Neural crest cell (in vitro differentiated cells): ENCODE measurements at regions not wholly inside any gene's neighbourhood (a gene's known extent, or its start where the extent isn't known, plus 50 kb on each side); places are given as distances from the start of the nearest gene placed in this dataset.
"Not testable (repeated sequence)": the region's sequence is repeated elsewhere in the genome, so short reads cannot be mapped to it uniquely, and the experiment has no call there.

ENCODE experiments used
- DNase-seq: peaks from one replicate; pipeline ENCODE4 v3.0.0; 2021; ENCODE audit warnings: low read depth, mixed read lengths, low spot score
- H3K27ac Mint-ChIP-seq: one replicate; pipeline ENCODE4 v1.8.0; 2021; ENCODE audit warnings: mild to moderate bottlenecking, mixed read lengths; ENCODE audit not compliant: unreplicated experiment
- H3K27me3 Mint-ChIP-seq: 2 replicates; pipeline ENCODE4 v1.8.0; 2021; ENCODE audit warnings: low read depth, mild to moderate bottlenecking, mixed read lengths
- H3K36me3 Mint-ChIP-seq: 2 replicates; pipeline ENCODE4 v1.8.0; 2021; ENCODE audit warnings: low read depth, mild to moderate bottlenecking, mixed read lengths
- H3K4me1 Mint-ChIP-seq: 2 replicates; pipeline ENCODE4 v1.8.0; 2021; ENCODE audit warnings: mixed read lengths
- H3K4me3 Mint-ChIP-seq: one replicate; pipeline ENCODE4 v1.8.0; 2021; ENCODE audit warnings: mild to moderate bottlenecking, mixed read lengths
- H3K9me3 Mint-ChIP-seq: 2 replicates; pipeline ENCODE4 v1.8.0; 2021; ENCODE audit warnings: mixed read lengths
- CTCF ChIP-seq: fragments of 200-600 bp; sonication (generic); conservative IDR thresholded peaks from 2 replicates; pipeline ENCODE4 v1.5.0; 2021; ENCODE audit warnings: antibody characterized with exemption, mild to moderate bottlenecking

DNA sequence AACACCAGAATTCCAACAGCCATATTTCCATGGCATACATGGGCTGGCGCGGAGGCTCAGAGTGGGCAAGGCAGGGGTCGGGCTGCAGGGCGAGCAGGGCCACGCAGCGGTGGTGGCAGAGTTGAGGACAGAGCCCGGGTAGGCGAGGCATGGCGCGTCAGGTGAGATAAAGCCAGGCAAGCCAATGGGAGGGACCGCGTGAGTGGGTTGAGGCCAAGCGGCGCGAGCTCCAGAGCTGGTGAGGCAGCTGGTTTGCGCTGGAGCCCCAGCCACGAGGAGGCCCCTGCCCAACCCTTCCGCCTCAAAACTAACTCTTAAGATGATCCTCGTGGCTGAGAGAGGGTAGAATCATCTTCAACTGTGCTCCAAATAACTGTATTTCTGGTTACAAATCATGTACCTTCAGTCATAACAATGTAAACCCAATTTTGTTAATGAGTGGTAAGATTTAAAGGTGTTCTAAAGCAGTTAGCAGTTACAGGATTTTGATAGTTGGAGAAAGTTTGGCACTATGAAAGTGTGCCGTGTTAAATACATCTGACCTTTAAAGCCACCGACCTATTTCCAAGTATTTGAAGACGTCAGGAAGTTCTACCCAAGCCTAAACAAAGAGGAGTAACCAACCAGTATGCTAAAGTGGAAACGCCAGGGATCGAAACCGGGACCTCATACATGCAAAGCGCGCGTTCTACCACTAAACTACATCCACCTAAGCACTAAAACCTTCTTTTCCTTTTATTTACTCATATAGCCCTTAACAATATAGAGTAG is 107.9 kb downstream of the GPX5 start:
- no peak for TF ChIP-seq CTCF
- Mint-ChIP-seq H3K4me3 (peak overlapping the region; percentile 91), H3K9me3 (no peaks in the 10 kb centered on the region), H3K36me3 (no peaks in the 10 kb centered on the region), H3K4me1 (peaks cover 20% of the 10 kb centered on the region), H3K27ac (no peak overlapping the region), H3K27me3 (peaks cover 26% of the 10 kb centered on the region)
- no peak for DNase-seq

- Mint-ChIP-seq H3K27ac (no peak overlapping the region), H3K4me1 (peaks cover 20% of the 10 kb centered on the region), H3K36me3 (no peaks in the 10 kb centered on the region), H3K4me3 (peak overlapping the region; percentile 91), H3K27me3 (peaks cover 30% of the 10 kb centered on the region), H3K9me3 (no peaks in the 10 kb centered on the region)
- no peak for TF ChIP-seq CTCF
- DNase-seq: no peak
Observed at GRCh38 chr6:28634411-28634760, 108.7 kb downstream of the GPX5 start.

DNA sequence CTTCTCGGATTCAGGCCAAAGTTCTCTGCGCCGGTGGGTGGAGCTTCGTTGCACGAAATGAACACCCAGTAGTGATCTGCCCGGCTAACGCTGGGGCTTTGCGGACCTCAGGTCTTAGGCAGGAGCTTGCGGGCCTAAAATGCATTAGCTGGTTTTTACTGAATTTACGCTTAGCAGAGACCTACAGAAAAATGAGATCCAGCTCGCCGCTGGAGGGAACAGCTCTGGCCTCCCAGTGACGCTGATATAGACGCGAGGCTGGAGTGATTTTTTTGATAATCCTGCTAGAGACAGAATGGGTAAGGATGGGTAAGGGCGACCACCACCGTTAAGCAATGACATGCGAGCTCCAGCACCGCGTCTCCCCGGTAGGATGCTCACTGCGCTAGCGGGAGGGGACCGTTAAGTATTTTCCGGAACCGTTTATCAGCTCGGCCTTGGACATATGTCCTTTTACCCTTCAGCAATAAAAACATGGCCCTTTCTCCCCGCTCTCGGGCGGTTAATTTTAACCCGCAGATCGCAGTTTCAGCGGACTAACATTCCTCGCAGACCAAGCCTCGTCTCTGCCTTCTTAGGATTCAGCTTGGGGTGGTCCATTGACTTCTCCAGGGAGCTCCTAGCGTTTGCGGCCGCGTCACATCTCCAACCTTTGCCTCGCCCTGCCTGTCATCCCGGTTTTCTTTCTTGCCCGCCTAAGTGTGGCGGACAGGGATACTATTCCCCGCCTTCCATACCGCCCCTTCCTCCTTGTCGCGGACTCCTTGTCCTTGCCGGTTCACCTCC is 109.3 kb downstream of the GPX5 start:
- H3K9me3 Mint-ChIP-seq: no peaks in the 10 kb centered on the region
- TF ChIP-seq CTCF: no peak
- peak overlapping the region; percentile 91 for H3K4me3 Mint-ChIP-seq
- H3K36me3 Mint-ChIP-seq: no peaks in the 10 kb centered on the region
- peak; percentile 42 for DNase-seq
- H3K4me1 Mint-ChIP-seq: peaks cover 20% of the 10 kb centered on the region
- peaks cover 30% of the 10 kb centered on the region for H3K27me3 Mint-ChIP-seq
- no peak overlapping the region for H3K27ac Mint-ChIP-seq

GRCh38 chr6:28635547-28636158 is 110.0 kb downstream of the GPX5 start:
- no peak overlapping the region for H3K27ac Mint-ChIP-seq
- TF ChIP-seq CTCF: no peak
- no peaks in the 10 kb centered on the region for H3K9me3 Mint-ChIP-seq
- peaks cover 30% of the 10 kb centered on the region for H3K27me3 Mint-ChIP-seq
- peak overlapping the region; percentile 91 for H3K4me3 Mint-ChIP-seq
- no peaks in the 10 kb centered on the region for H3K36me3 Mint-ChIP-seq
- no peak for DNase-seq
- peaks cover 20% of the 10 kb centered on the region for H3K4me1 Mint-ChIP-seq

DNA sequence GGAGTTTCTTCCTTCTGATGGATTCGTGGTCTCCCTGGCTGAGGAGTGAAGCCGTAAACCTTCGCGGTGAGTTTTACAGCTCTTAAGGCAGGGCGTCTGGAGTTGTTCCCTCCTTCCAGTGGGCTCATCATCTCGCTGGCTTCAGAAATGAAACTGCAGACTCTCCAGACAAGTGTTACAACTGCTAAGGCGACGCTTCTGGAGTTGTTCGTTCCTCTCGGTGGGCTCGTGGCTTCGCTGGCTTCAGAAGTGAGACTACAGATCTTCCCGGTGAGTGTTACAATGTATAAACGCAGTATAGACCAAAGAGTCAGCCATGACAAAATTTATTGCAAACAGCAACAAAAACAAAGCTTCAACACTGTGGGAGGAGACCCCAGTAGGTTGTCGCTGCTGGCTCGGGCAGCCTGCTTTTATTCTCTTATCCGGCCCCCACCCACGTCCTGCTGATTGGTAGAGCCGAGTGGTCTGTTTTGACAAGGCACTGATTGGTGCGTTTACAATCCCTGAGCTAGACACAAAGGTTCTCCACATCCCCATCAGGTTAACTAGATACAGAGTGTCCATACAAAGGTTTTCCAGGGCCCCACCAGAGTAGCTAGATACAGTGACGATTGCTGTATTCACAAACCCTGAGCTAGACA is 113.2 kb downstream of the GPX5 start:
- no peak for TF ChIP-seq CTCF
- peaks cover 37% of the 10 kb centered on the region for H3K27me3 Mint-ChIP-seq
- H3K4me1 Mint-ChIP-seq: peaks cover 26% of the 10 kb centered on the region
- H3K36me3 Mint-ChIP-seq: no peaks in the 10 kb centered on the region
- peaks cover 5% of the 10 kb centered on the region for H3K9me3 Mint-ChIP-seq
- H3K4me3 Mint-ChIP-seq: peak overlapping the region; percentile 56
- no peak for DNase-seq
- no peak overlapping the region for H3K27ac Mint-ChIP-seq

DNA sequence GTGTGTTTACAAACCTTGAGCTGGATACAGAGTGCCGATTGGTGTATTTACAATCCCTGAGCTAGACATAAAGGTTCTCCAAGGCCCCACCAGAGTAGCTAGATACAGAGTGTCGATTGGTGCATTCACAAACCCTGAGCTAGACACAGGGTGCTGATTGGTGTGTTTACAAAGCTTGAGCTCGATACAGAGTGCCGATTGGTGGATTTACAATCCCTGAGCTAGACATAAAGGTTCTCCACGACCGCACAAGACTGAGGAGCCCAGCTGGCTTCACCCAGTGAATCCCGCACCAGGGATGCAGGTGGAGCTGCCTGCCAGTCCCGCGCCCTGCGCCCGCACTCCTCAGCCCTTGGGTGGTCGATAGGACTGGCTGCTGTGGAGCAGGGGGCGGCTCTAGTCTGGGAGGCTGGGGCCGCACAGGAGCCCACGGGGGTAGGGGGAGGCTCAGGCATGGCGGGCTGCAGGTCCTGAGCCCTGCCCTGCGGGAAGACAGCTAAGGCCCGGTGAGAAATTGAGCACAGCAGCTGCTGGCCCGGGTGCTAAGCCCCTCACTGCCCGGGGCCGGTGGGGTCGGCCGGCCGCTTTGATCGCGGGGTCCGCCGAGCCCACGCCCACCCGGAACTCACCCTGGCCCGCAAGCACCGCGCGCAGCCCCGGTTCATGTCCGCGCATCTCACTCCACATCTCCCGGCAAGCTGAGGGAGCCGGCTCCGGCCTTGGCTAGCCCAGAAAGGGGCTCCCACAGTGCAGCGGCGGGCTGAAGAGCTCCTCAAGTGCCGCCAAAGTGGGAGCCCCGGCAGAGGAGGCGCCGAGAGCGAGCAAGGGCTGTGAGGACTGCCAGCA is 114.0 kb downstream of the GPX5 start:
- not testable (repeated sequence) for H3K27ac Mint-ChIP-seq, DNase-seq, H3K4me3 Mint-ChIP-seq

More for the DNA sequence above, 114.0 kb downstream of the GPX5 start:
- not testable (repeated sequence) for H3K9me3 Mint-ChIP-seq, H3K36me3 Mint-ChIP-seq
- H3K4me1 Mint-ChIP-seq: peaks cover 21% of the 10 kb centered on the region
- H3K27me3 Mint-ChIP-seq: peaks cover 37% of the 10 kb centered on the region
